Glomerular endothelial cell (primary cell): ENCODE measurements at regions not wholly inside any gene's neighbourhood (a gene's known extent, or its start where the extent isn't known, plus 50 kb on each side); places are given as distances from the start of the nearest gene placed in this dataset.

Experiments
- DNase-seq: peaks from one replicate; pipeline ENCODE4 v3.0.0-alpha.2; 2011; ENCODE audit warnings: low read depth, low spot score; ENCODE audit errors: extremely low read depth

GRCh38 chr9:105059252-105059651 is 131.3 kb upstream of the ABCA1 start:
- no peak for DNase-seq

- no peak for DNase-seq
Measured at GRCh38 chr9:105062222-105062855, 134.4 kb upstream of the ABCA1 start.

- no peak for DNase-seq
Measured at GRCh38 chr9:105064248-105065097, 136.5 kb upstream of the ABCA1 start.

- no peak for DNase-seq
Measured at GRCh38 chr9:105065098-105066088, 137.4 kb upstream of the ABCA1 start.

GRCh38 chr9:105066275-105066865 is 138.4 kb upstream of the ABCA1 start:
- no peak for DNase-seq

GRCh38 chr9:105067895-105068580 is 140.1 kb upstream of the ABCA1 start:
- no peak for DNase-seq

- DNase-seq = no peak
Measured at GRCh38 chr9:105069285-105069684, 141.3 kb upstream of the ABCA1 start.

- no peak for DNase-seq
Measured at GRCh38 chr9:105069696-105070095, 141.7 kb upstream of the ABCA1 start.

GRCh38 chr9:105070176-105070575 is 142.2 kb upstream of the ABCA1 start:
- DNase-seq = no peak

GRCh38 chr9:105072476-105072875 is 144.5 kb upstream of the ABCA1 start:
- no peak for DNase-seq

- no peak for DNase-seq
Measured at GRCh38 chr9:105073147-105073546, 145.2 kb upstream of the ABCA1 start.

- no peak for DNase-seq
Measured at GRCh38 chr9:105074491-105074890, 146.5 kb upstream of the ABCA1 start.

- DNase-seq = no peak
Measured at GRCh38 chr9:105076729-105077128, 148.8 kb upstream of the ABCA1 start.

GRCh38 chr9:105079457-105079856 is 151.5 kb upstream of the ABCA1 start:
- no peak for DNase-seq

- DNase-seq = no peak
Measured at GRCh38 chr9:105082843-105083242, 154.9 kb upstream of the ABCA1 start.

GRCh38 chr9:105083256-105083655 is 155.3 kb upstream of the ABCA1 start:
- DNase-seq = no peak

GRCh38 chr9:105087910-105088898 is 156.2 kb upstream of the SLC44A1 start:
- no peak for DNase-seq

- DNase-seq = no peak
Measured at GRCh38 chr9:105089874-105090273, 154.6 kb upstream of the SLC44A1 start.
